Choroid plexus epithelial cell (primary cell): ENCODE measurements at regions not wholly inside any gene's neighbourhood (a gene's known extent, or its start where the extent isn't known, plus 50 kb on each side); places are given as distances from the start of the nearest gene placed in this dataset.
"Not testable (repeated sequence)": the region's sequence is repeated elsewhere in the genome, so short reads cannot be mapped to it uniquely, and the experiment has no call there.

Experiments used
- DNase-seq: peaks from one replicate; pipeline ENCODE4 v3.0.0-alpha.2; 2010; ENCODE audit warnings: low read depth
- H3K4me3 ChIP-seq: 2 replicates; pipeline ENCODE4 v1.5.1; 2011; ENCODE audit warnings: low read depth, mild to moderate bottlenecking, control low read depth, low read length, moderate library complexity
- CTCF ChIP-seq: conservative IDR thresholded peaks from 2 replicates; pipeline ENCODE4 v1.5.1; 2011; ENCODE audit warnings: low read depth, mild to moderate bottlenecking, control low read depth, inconsistent platforms, low read length, moderate library complexity

GRCh38 chr4:91989914-91990313, 313.9 kb upstream of the GRID2 start:
- no peak for TF ChIP-seq CTCF
- no peak for DNase-seq
- H3K4me3 ChIP-seq: no peak overlapping the region

GRCh38 chr4:91990726-91991125, 313.0 kb upstream of the GRID2 start:
- H3K4me3 ChIP-seq: no peak overlapping the region
- no peak for TF ChIP-seq CTCF
- no peak for DNase-seq

- DNase-seq: no peak
- no peak overlapping the region for H3K4me3 ChIP-seq
- no peak for TF ChIP-seq CTCF
Measured at GRCh38 chr4:91997045-91997444, 306.7 kb upstream of the GRID2 start.

- TF ChIP-seq CTCF: peak; percentile 21
- DNase-seq: peak; percentile 1
- H3K4me3 ChIP-seq: no peak overlapping the region
Measured at GRCh38 chr4:92012899-92013867, 290.6 kb upstream of the GRID2 start.

GRCh38 chr4:92014067-92014466, 289.7 kb upstream of the GRID2 start:
- no peak overlapping the region for H3K4me3 ChIP-seq
- no peak for DNase-seq
- TF ChIP-seq CTCF: no peak

GRCh38 chr4:92021203-92021602, 282.6 kb upstream of the GRID2 start:
- no peak for DNase-seq
- TF ChIP-seq CTCF: no peak
- no peak overlapping the region for H3K4me3 ChIP-seq

GRCh38 chr4:92021788-92022187, 282.0 kb upstream of the GRID2 start:
- H3K4me3 ChIP-seq: no peak overlapping the region
- no peak for TF ChIP-seq CTCF
- no peak for DNase-seq

GRCh38 chr4:92028830-92029229, 274.9 kb upstream of the GRID2 start:
- DNase-seq, H3K4me3 ChIP-seq: not testable (repeated sequence)
